Upper lobe of left lung (tissue), 4 donors: ENCODE measurements at regions not wholly inside any gene's neighbourhood (a gene's known extent, or its start where the extent isn't known, plus 50 kb on each side); places are given as distances from the start of the nearest gene placed in this dataset.

Experiments used
- EP300 ChIP-seq, 4 donors: sonication (generic); formaldehyde crosslinking; IDR thresholded peaks; one replicate each; pipeline ENCODE4 v1.5.1; 2017; ENCODE audit warnings: antibody characterized with exemption in 4 of 4, control low read depth in 2 of 4
- POLR2A ChIP-seq, 4 donors: fragments of 450-650 bp; IDR thresholded peaks; one replicate each; pipeline ENCODE4 v1.5.1; 2016 to 2017; ENCODE audit warnings: antibody characterized with exemption in 4 of 4, mild to moderate bottlenecking in 2 of 4
- POLR2AphosphoS5 ChIP-seq, 2 donors: sonication (generic); formaldehyde crosslinking; IDR thresholded peaks; one replicate each; pipeline ENCODE4 v1.5.1; 2017; ENCODE audit warnings: antibody characterized with exemption in 2 of 2
- TF ChIP-seq, protein P1 (sequence below), 6 experiments: fragments of 450-650 bp in 4 of 6; fragments of 200-600 bp in 2 of 6; sonication (generic) in 2 of 6; IDR thresholded peaks; one replicate each; pipeline ENCODE4 v1.5.1; 2016 to 2019; ENCODE audit warnings: antibody characterized with exemption in 6 of 6

DNA sequence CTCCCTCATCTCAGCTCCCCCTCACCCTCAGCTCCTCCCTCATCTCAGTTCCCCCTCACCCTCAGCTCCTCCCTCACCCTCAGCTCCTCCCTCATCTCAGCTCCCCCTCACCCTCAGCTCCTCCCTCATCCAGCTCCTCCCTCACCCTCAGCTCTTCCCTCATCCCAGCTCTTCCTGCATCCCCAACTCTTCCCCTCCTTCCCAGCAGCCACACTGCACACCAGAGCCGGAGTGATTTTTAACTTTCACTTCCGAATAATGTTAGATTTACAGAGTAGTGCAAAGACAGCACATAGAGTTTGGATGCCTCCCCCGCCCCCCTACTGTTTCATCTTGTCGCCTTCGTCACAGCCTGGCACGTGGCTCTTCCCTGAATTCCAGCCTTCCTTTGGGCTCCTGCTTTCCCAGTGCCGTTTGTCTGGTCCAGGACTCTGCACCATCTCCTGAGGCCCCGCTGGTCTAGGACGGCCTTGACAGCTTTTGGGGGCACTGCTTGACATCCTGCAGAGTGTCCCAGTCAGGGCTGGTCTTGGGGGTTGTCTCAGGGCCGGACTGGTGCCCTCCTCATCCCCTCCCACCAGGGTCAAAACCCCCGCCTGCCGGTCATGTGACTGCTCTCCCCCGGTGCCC, 110.2 kb downstream of the FAM53A start:
- TF ChIP-seq POLR2AphosphoS5 (IDR thresholded peaks at IDR 0.05) (no peak), POLR2A (IDR thresholded peaks at IDR 0.05) (no peak), EP300 (IDR thresholded peaks at IDR 0.05) (no peak)
- TF ChIP-seq, protein P1, sequence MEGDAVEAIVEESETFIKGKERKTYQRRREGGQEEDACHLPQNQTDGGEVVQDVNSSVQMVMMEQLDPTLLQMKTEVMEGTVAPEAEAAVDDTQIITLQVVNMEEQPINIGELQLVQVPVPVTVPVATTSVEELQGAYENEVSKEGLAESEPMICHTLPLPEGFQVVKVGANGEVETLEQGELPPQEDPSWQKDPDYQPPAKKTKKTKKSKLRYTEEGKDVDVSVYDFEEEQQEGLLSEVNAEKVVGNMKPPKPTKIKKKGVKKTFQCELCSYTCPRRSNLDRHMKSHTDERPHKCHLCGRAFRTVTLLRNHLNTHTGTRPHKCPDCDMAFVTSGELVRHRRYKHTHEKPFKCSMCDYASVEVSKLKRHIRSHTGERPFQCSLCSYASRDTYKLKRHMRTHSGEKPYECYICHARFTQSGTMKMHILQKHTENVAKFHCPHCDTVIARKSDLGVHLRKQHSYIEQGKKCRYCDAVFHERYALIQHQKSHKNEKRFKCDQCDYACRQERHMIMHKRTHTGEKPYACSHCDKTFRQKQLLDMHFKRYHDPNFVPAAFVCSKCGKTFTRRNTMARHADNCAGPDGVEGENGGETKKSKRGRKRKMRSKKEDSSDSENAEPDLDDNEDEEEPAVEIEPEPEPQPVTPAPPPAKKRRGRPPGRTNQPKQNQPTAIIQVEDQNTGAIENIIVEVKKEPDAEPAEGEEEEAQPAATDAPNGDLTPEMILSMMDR (IDR thresholded peaks at IDR 0.05) = no peak
